ENCODE measurements at regions not wholly inside any gene's neighbourhood (a gene's known extent, or its start where the extent isn't known, plus 50 kb on each side); places are given as distances from the start of the nearest gene placed in this dataset.

DNA sequence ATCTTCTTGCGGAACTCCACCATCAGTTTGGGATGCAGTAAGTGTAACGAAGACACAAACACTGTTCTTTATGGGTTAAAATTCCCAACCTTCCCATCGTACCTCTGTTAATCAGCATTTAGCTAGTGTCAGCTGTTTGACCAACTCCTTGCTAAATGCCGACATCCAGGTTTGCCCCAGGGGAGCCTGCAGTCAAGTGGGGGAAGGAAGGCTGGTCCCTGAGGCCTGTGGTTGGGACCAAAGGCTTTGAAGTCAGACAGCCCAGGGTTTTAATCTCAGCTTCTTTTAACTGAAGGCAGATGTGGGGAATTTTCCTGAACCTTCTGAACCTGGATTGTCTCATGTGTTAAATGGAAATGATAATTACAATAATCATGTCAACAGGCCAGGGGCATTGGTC, 443.7 kb downstream of the GLRX3 start (continued):
- TF ChIP-seq ZNF462 (CRISPR knock-in tag; IDR thresholded peaks at IDR 0.05) (no peak), EZH2phosphoT487 (IDR thresholded peaks at IDR 0.05; ENCODE audit: unreplicated experiment) (no peak)

GRCh38 chr10:130580975-130581374, 444.8 kb downstream of the GLRX3 start:
- peaks cover 44% of the 10 kb centered on the region for H3K36me3 Mint-ChIP-seq (ENCODE audit: low read depth)
- H4K20me1 ChIP-seq (replicated peaks; ENCODE audit: insufficient read depth), result no peaks in the 10 kb centered on the region
- no peak overlapping the region for H2AFZ ChIP-seq
- H3F3A ChIP-seq (replicated peaks; ENCODE audit: low read depth), result no peaks in the 10 kb centered on the region
- no peak for DNase-seq (ENCODE audit: low spot score)
- no peaks in the 10 kb centered on the region for H3K27me3 ChIP-seq (ENCODE audit: insufficient read depth)
- no peak overlapping the region for H3K4me3 ChIP-seq
- H3K27me3 Mint-ChIP-seq (ENCODE audit: insufficient read depth, low read depth, poor library complexity), result no peaks in the 10 kb centered on the region
- no peaks in the 10 kb centered on the region for H3K9me2 ChIP-seq (ENCODE audit: insufficient read depth)
- H3K4me1 Mint-ChIP-seq, result no peaks in the 10 kb centered on the region
- H3K79me2 ChIP-seq (replicated peaks; ENCODE audit: insufficient read depth), result no peaks in the 10 kb centered on the region
- no peaks in the 10 kb centered on the region for H3K4me1 ChIP-seq (ENCODE audit: insufficient read depth)
- no peak for ATAC-seq
- no peak overlapping the region for H3K27ac Mint-ChIP-seq
- no peak overlapping the region for H3K4me2 ChIP-seq
- 0 out of 2 replicates have a peak, but pooled peaks cover 4% of the 10 kb centered on the region for H3K36me3 ChIP-seq (ENCODE audit: insufficient read depth)
- H3K27ac ChIP-seq (ENCODE audit: low read depth), result no peak overlapping the region
- no peak overlapping the region for H3K4me3 Mint-ChIP-seq
- H3K9me3 Mint-ChIP-seq, result peaks cover 93% of the 10 kb centered on the region
- TF ChIP-seq STAT1 (IDR thresholded peaks at IDR 0.05; ENCODE audit: unreplicated experiment) (no peak), EZH2phosphoT487 (IDR thresholded peaks at IDR 0.05; ENCODE audit: unreplicated experiment) (no peak), CTCF (conservative IDR thresholded peaks at IDR 0.05; ENCODE audit: low read depth in 2 of 2) (no peak), CREB1 (CRISPR knock-in tag; IDR thresholded peaks at IDR 0.05; ENCODE audit: low read depth) (no peak), JUNB (IDR thresholded peaks at IDR 0.05; ENCODE audit: unreplicated experiment) (no peak), ZNF114 (CRISPR knock-in tag; IDR thresholded peaks at IDR 0.05) (no peak), EZH2 (IDR thresholded peaks at IDR 0.05; ENCODE audit: low read depth, unreplicated experiment) (no peak), POLR2AphosphoS5 (IDR thresholded peaks at IDR 0.05; ENCODE audit: low read depth) (no peak), ZNF331 (CRISPR knock-in tag; IDR thresholded peaks at IDR 0.05; ENCODE audit: low read depth) (no peak), NANOG (IDR thresholded peaks at IDR 0.05; ENCODE audit: borderline replicate concordance) (no peak)
- TF ChIP-seq, protein P1, sequence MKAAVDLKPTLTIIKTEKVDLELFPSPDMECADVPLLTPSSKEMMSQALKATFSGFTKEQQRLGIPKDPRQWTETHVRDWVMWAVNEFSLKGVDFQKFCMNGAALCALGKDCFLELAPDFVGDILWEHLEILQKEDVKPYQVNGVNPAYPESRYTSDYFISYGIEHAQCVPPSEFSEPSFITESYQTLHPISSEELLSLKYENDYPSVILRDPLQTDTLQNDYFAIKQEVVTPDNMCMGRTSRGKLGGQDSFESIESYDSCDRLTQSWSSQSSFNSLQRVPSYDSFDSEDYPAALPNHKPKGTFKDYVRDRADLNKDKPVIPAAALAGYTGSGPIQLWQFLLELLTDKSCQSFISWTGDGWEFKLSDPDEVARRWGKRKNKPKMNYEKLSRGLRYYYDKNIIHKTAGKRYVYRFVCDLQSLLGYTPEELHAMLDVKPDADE (IDR thresholded peaks at IDR 0.05), result no peak

Data from GM23338 (cell line).